ENCODE measurements at regions not wholly inside any gene's neighbourhood (a gene's known extent, or its start where the extent isn't known, plus 50 kb on each side); places are given as distances from the start of the nearest gene placed in this dataset.

GRCh38 chr13:61778531-61778930, 362.9 kb upstream of the PCDH20 start:
- FAIRE-seq (no peak), DNase-seq (no peak)
- Histone ChIP-seq H3K27ac (ENCODE audit: low read depth in 1 of 3, low read length in 2 of 3) (no peak overlapping the region), H3K27me3 (ENCODE audit: control insufficient read depth in 3 of 3, insufficient read depth in 3 of 3, low read length in 3 of 3) (no peaks in the 10 kb centered on the region), H3K36me3 (ENCODE audit: control insufficient read depth in 3 of 3, insufficient read depth in 2 of 3, low read depth in 1 of 3, low read length in 3 of 3) (no peaks in the 10 kb centered on the region), H3K4me3 (ENCODE audit: low read depth in 1 of 3, low read length in 3 of 3) (no peak overlapping the region), H3K4me1 (ENCODE audit: control insufficient read depth in 3 of 3, insufficient read depth in 2 of 3, low read depth in 1 of 3, low read length in 2 of 3) (peaks cover 0 to 7% (median 0%) of the 10 kb centered on the region in 3 donors), H3K9me3 (ENCODE audit: control insufficient read depth in 2 of 2, insufficient read depth in 1 of 2, low read depth in 1 of 2, low read length in 1 of 2) (no peaks in the 10 kb centered on the region)
- 55 to 84% (median 74%) methylated on average over 6 of the region's 6 CpGs for WGBS, 3 donors

GRCh38 chr13:61777899-61778298, 362.2 kb upstream of the PCDH20 start:
- Histone ChIP-seq H3K4me1 (ENCODE audit: control insufficient read depth in 3 of 3, insufficient read depth in 2 of 3, low read depth in 1 of 3, low read length in 2 of 3) (peaks cover 0 to 7% (median 0%) of the 10 kb centered on the region in 3 donors), H3K4me3 (ENCODE audit: low read depth in 1 of 3, low read length in 3 of 3) (no peak overlapping the region), H3K36me3 (ENCODE audit: control insufficient read depth in 3 of 3, insufficient read depth in 2 of 3, low read depth in 1 of 3, low read length in 3 of 3) (no peaks in the 10 kb centered on the region), H3K27ac (ENCODE audit: low read depth in 1 of 3, low read length in 2 of 3) (no peak overlapping the region), H3K9me3 (ENCODE audit: control insufficient read depth in 2 of 2, insufficient read depth in 1 of 2, low read depth in 1 of 2, low read length in 1 of 2) (no peaks in the 10 kb centered on the region), H3K27me3 (ENCODE audit: control insufficient read depth in 3 of 3, insufficient read depth in 3 of 3, low read length in 3 of 3) (no peaks in the 10 kb centered on the region)
- DNase-seq (no peak), FAIRE-seq (no peak)
- WGBS, 3 donors = 78 to 96% (median 93%) methylated on average over 2 of the region's 2 CpGs

- Histone ChIP-seq H3K4me3 (ENCODE audit: low read depth in 1 of 3, low read length in 3 of 3) (no peak overlapping the region), H3K4me1 (ENCODE audit: control insufficient read depth in 3 of 3, insufficient read depth in 2 of 3, low read depth in 1 of 3, low read length in 2 of 3) (peaks cover 0 to 7% (median 0%) of the 10 kb centered on the region in 3 donors), H3K27ac (ENCODE audit: low read depth in 1 of 3, low read length in 2 of 3) (no peak overlapping the region), H3K36me3 (ENCODE audit: control insufficient read depth in 3 of 3, insufficient read depth in 2 of 3, low read depth in 1 of 3, low read length in 3 of 3) (no peaks in the 10 kb centered on the region), H3K9me3 (ENCODE audit: control insufficient read depth in 2 of 2, insufficient read depth in 1 of 2, low read depth in 1 of 2, low read length in 1 of 2) (no peaks in the 10 kb centered on the region), H3K27me3 (ENCODE audit: control insufficient read depth in 3 of 3, insufficient read depth in 3 of 3, low read length in 3 of 3) (no peaks in the 10 kb centered on the region)
- FAIRE-seq = no peak
- peak in 1 of 2 donors; percentile 5 for DNase-seq
- 36 to 50% (median 41%) methylated on average over 3 of the region's 3 CpGs for WGBS, 3 donors
Observed at GRCh38 chr13:61777271-61777670, 361.6 kb upstream of the PCDH20 start.

GRCh38 chr13:61774903-61775302, 359.3 kb upstream of the PCDH20 start:
- Histone ChIP-seq H3K27me3 (ENCODE audit: control insufficient read depth in 3 of 3, insufficient read depth in 3 of 3, low read length in 3 of 3) (no peaks in the 10 kb centered on the region), H3K9me3 (ENCODE audit: control insufficient read depth in 2 of 2, insufficient read depth in 1 of 2, low read depth in 1 of 2, low read length in 1 of 2) (no peaks in the 10 kb centered on the region), H3K4me3 (ENCODE audit: low read depth in 1 of 3, low read length in 3 of 3) (no peak overlapping the region), H3K27ac (ENCODE audit: low read depth in 1 of 3, low read length in 2 of 3) (no peak overlapping the region), H3K36me3 (ENCODE audit: control insufficient read depth in 3 of 3, insufficient read depth in 2 of 3, low read depth in 1 of 3, low read length in 3 of 3) (no peaks in the 10 kb centered on the region), H3K4me1 (ENCODE audit: control insufficient read depth in 3 of 3, insufficient read depth in 2 of 3, low read depth in 1 of 3, low read length in 2 of 3) (peaks cover 0 to 7% (median 0%) of the 10 kb centered on the region in 3 donors)
- FAIRE-seq = no peak
- DNase-seq = no peak

- Histone ChIP-seq H3K4me1 (ENCODE audit: control insufficient read depth in 3 of 3, insufficient read depth in 2 of 3, low read depth in 1 of 3, low read length in 2 of 3) (peaks cover 0 to 7% (median 0%) of the 10 kb centered on the region in 3 donors), H3K9me3 (ENCODE audit: control insufficient read depth in 2 of 2, insufficient read depth in 1 of 2, low read depth in 1 of 2, low read length in 1 of 2) (peaks cover 0 to 7% of the 10 kb centered on the region in 2 donors), H3K36me3 (ENCODE audit: control insufficient read depth in 3 of 3, insufficient read depth in 2 of 3, low read depth in 1 of 3, low read length in 3 of 3) (no peaks in the 10 kb centered on the region), H3K4me3 (ENCODE audit: low read depth in 1 of 3, low read length in 3 of 3) (no peak overlapping the region), H3K27me3 (ENCODE audit: control insufficient read depth in 3 of 3, insufficient read depth in 3 of 3, low read length in 3 of 3) (no peaks in the 10 kb centered on the region), H3K27ac (ENCODE audit: low read depth in 1 of 3, low read length in 2 of 3) (no peak overlapping the region)
- WGBS, 3 donors = 53 to 66% (median 55%) methylated on average over 4 of the region's 4 CpGs
- no peak for FAIRE-seq
- DNase-seq = no peak
Observed at GRCh38 chr13:61770681-61771080, 355.0 kb upstream of the PCDH20 start.

- WGBS, 3 donors = 63 to 70% (median 65%) methylated on average over 2 of the region's 2 CpGs
- no peak for FAIRE-seq
- Histone ChIP-seq H3K36me3 (ENCODE audit: control insufficient read depth in 3 of 3, insufficient read depth in 2 of 3, low read depth in 1 of 3, low read length in 3 of 3) (no peaks in the 10 kb centered on the region), H3K9me3 (ENCODE audit: control insufficient read depth in 2 of 2, insufficient read depth in 1 of 2, low read depth in 1 of 2, low read length in 1 of 2) (peaks cover 0 to 7% of the 10 kb centered on the region in 2 donors), H3K27me3 (ENCODE audit: control insufficient read depth in 3 of 3, insufficient read depth in 3 of 3, low read length in 3 of 3) (no peaks in the 10 kb centered on the region), H3K27ac (ENCODE audit: low read depth in 1 of 3, low read length in 2 of 3) (no peak overlapping the region), H3K4me1 (ENCODE audit: control insufficient read depth in 3 of 3, insufficient read depth in 2 of 3, low read depth in 1 of 3, low read length in 2 of 3) (no peaks in the 10 kb centered on the region), H3K4me3 (ENCODE audit: low read depth in 1 of 3, low read length in 3 of 3) (no peak overlapping the region)
- no peak for DNase-seq
Observed at GRCh38 chr13:61768175-61768574, 352.5 kb upstream of the PCDH20 start.

- H3K27ac ChIP-seq (ENCODE audit: low read depth in 1 of 3, low read length in 2 of 3) = no peak overlapping the region
- FAIRE-seq (no peak), DNase-seq (no peak)
- H3K9me3 ChIP-seq (ENCODE audit: control insufficient read depth in 2 of 2, insufficient read depth in 1 of 2, low read depth in 1 of 2, low read length in 1 of 2) = peaks cover 0 to 7% of the 10 kb centered on the region in 2 donors
- no peaks in the 10 kb centered on the region for H3K4me1 ChIP-seq (ENCODE audit: control insufficient read depth in 3 of 3, insufficient read depth in 2 of 3, low read depth in 1 of 3, low read length in 2 of 3)
- 84 to 86% (median 85%) methylated on average over 8 to 11 of the region's 11 CpGs for WGBS, 3 donors
- H3K27me3 ChIP-seq (ENCODE audit: control insufficient read depth in 3 of 3, insufficient read depth in 3 of 3, low read length in 3 of 3) = no peaks in the 10 kb centered on the region
- H3K4me3 ChIP-seq (ENCODE audit: low read depth in 1 of 3, low read length in 3 of 3) = no peak overlapping the region
- H3K36me3 ChIP-seq (ENCODE audit: control insufficient read depth in 3 of 3, insufficient read depth in 2 of 3, low read depth in 1 of 3, low read length in 3 of 3) = no peaks in the 10 kb centered on the region
Observed at GRCh38 chr13:61766667-61767058, 351.0 kb upstream of the PCDH20 start.

- FAIRE-seq (no peak), DNase-seq (no peak)
- no peaks in the 10 kb centered on the region for H3K4me1 ChIP-seq (ENCODE audit: control insufficient read depth in 3 of 3, insufficient read depth in 2 of 3, low read depth in 1 of 3, low read length in 2 of 3)
- no peak overlapping the region for H3K4me3 ChIP-seq (ENCODE audit: low read depth in 1 of 3, low read length in 3 of 3)
- no peak overlapping the region for H3K27ac ChIP-seq (ENCODE audit: low read depth in 1 of 3, low read length in 2 of 3)
- H3K27me3 ChIP-seq (ENCODE audit: control insufficient read depth in 3 of 3, insufficient read depth in 3 of 3, low read length in 3 of 3) = no peaks in the 10 kb centered on the region
- WGBS, 3 donors = 84 to 90% (median 85%) methylated on average over 14 of the region's 14 CpGs
- H3K9me3 ChIP-seq (ENCODE audit: control insufficient read depth in 2 of 2, insufficient read depth in 1 of 2, low read depth in 1 of 2, low read length in 1 of 2) = peaks cover 0 to 7% of the 10 kb centered on the region in 2 donors
- no peaks in the 10 kb centered on the region for H3K36me3 ChIP-seq (ENCODE audit: control insufficient read depth in 3 of 3, insufficient read depth in 2 of 3, low read depth in 1 of 3, low read length in 3 of 3)
Observed at GRCh38 chr13:61765940-61766666, 350.5 kb upstream of the PCDH20 start.
